ENCODE measurements at regions not wholly inside any gene's neighbourhood (a gene's known extent, or its start where the extent isn't known, plus 50 kb on each side); places are given as distances from the start of the nearest gene placed in this dataset.
"Not testable (repeated sequence)": the region's sequence is repeated elsewhere in the genome, so short reads cannot be mapped to it uniquely, and the experiment has no call there.

- no peak for DNase-seq (ENCODE audit: low read depth)
These were observed 174.9 kb downstream of the ETAA1 start for GRCh38 chr2:67571785-67572718.

GRCh38 chr2:67572721-67573435, 175.7 kb downstream of the ETAA1 start:
- no peak for DNase-seq (ENCODE audit: low read depth)

- no peak for DNase-seq (ENCODE audit: low read depth)
These were observed 177.1 kb downstream of the ETAA1 start for GRCh38 chr2:67574230-67574629.

GRCh38 chr2:67576226-67576625, 179.1 kb downstream of the ETAA1 start:
- no peak for DNase-seq (ENCODE audit: low read depth)

GRCh38 chr2:67576991-67577390, 179.9 kb downstream of the ETAA1 start:
- no peak for DNase-seq (ENCODE audit: low read depth)

- DNase-seq (ENCODE audit: low read depth): no peak
These were observed 182.1 kb downstream of the ETAA1 start for GRCh38 chr2:67579216-67579615.

GRCh38 chr2:67579806-67580205, 182.7 kb downstream of the ETAA1 start:
- no peak for DNase-seq (ENCODE audit: low read depth)

GRCh38 chr2:67581751-67582150, 184.6 kb downstream of the ETAA1 start:
- no peak for DNase-seq (ENCODE audit: low read depth)

- no peak for DNase-seq (ENCODE audit: low read depth)
These were observed 186.1 kb downstream of the ETAA1 start for GRCh38 chr2:67583185-67583584.

- DNase-seq (ENCODE audit: low read depth): no peak
These were observed 188.3 kb downstream of the ETAA1 start for GRCh38 chr2:67585400-67585799.

- DNase-seq (ENCODE audit: low read depth): not testable (repeated sequence)
These were observed 192.0 kb downstream of the ETAA1 start for GRCh38 chr2:67589121-67589520.

GRCh38 chr2:67594522-67594921, 197.4 kb downstream of the ETAA1 start:
- not testable (repeated sequence) for DNase-seq (ENCODE audit: low read depth)

- no peak for DNase-seq (ENCODE audit: low read depth)
These were observed 199.7 kb downstream of the ETAA1 start for GRCh38 chr2:67596871-67597270.

- no peak for DNase-seq (ENCODE audit: low read depth)
These were observed 202.4 kb downstream of the ETAA1 start for GRCh38 chr2:67599561-67599960.

GRCh38 chr2:67600222-67600871, 203.2 kb downstream of the ETAA1 start:
- DNase-seq (ENCODE audit: low read depth): no peak

GRCh38 chr2:67600946-67601345, 203.8 kb downstream of the ETAA1 start:
- DNase-seq (ENCODE audit: low read depth): no peak

GRCh38 chr2:67604360-67604759, 207.2 kb downstream of the ETAA1 start:
- DNase-seq (ENCODE audit: low read depth): no peak

- DNase-seq (ENCODE audit: low read depth): no peak
These were observed 215.5 kb downstream of the ETAA1 start for GRCh38 chr2:67612576-67613042.

- no peak for DNase-seq (ENCODE audit: low read depth)
These were observed 216.1 kb downstream of the ETAA1 start for GRCh38 chr2:67613227-67613626.

- no peak for DNase-seq (ENCODE audit: low read depth)
These were observed 217.3 kb downstream of the ETAA1 start for GRCh38 chr2:67614454-67614853.

- DNase-seq (ENCODE audit: low read depth): no peak
These were observed 219.6 kb downstream of the ETAA1 start for GRCh38 chr2:67616749-67617148.

- DNase-seq (ENCODE audit: low read depth): no peak
These were observed 222.1 kb downstream of the ETAA1 start for GRCh38 chr2:67619204-67619603.

GRCh38 chr2:67623741-67624140, 226.6 kb downstream of the ETAA1 start:
- DNase-seq (ENCODE audit: low read depth): not testable (repeated sequence)
